NCI-H82 treated with DMSO at 0.1 percent for 48 hours (cell line): ENCODE measurements at regions not wholly inside any gene's neighbourhood (a gene's known extent, or its start where the extent isn't known, plus 50 kb on each side); places are given as distances from the start of the nearest gene placed in this dataset.
"Not testable (repeated sequence)": the region's sequence is repeated elsewhere in the genome, so short reads cannot be mapped to it uniquely, and the experiment has no call there.

Experiments used
- DNase-seq: peaks from one replicate; lab custom pipeline; 2025; ENCODE audit not compliant: unreplicated experiment; lab: John Stamatoyannopoulos, UW

- no peak for DNase-seq
These were observed 184.4 kb upstream of the CCNG1 start for GRCh38 chr5:163252950-163253349.

GRCh38 chr5:163259495-163259894 lies 177.9 kb upstream of the CCNG1 start:
- DNase-seq = no peak

GRCh38 chr5:163260471-163260870 lies 176.9 kb upstream of the CCNG1 start:
- no peak for DNase-seq

- DNase-seq = no peak
These were observed 176.4 kb upstream of the CCNG1 start for GRCh38 chr5:163260961-163261360.

- DNase-seq = no peak
These were observed 175.6 kb upstream of the CCNG1 start for GRCh38 chr5:163261647-163262269.

- DNase-seq = not testable (repeated sequence)
These were observed 171.1 kb upstream of the CCNG1 start for GRCh38 chr5:163266249-163266648.

GRCh38 chr5:163269624-163270023 lies 167.8 kb upstream of the CCNG1 start:
- DNase-seq = no peak

GRCh38 chr5:163276466-163276865 lies 160.9 kb upstream of the CCNG1 start:
- no peak for DNase-seq

GRCh38 chr5:163280897-163281296 lies 156.5 kb upstream of the CCNG1 start:
- DNase-seq = not testable (repeated sequence)

GRCh38 chr5:163281512-163281911 lies 155.9 kb upstream of the CCNG1 start:
- DNase-seq = no peak

GRCh38 chr5:163293836-163294235 lies 143.6 kb upstream of the CCNG1 start:
- no peak for DNase-seq

- DNase-seq = no peak
These were observed 133.7 kb upstream of the CCNG1 start for GRCh38 chr5:163303718-163304117.

- DNase-seq = no peak
These were observed 131.7 kb upstream of the CCNG1 start for GRCh38 chr5:163305655-163306054.

GRCh38 chr5:163306421-163306820 lies 131.0 kb upstream of the CCNG1 start:
- no peak for DNase-seq

GRCh38 chr5:163309914-163310313 lies 127.5 kb upstream of the CCNG1 start:
- no peak for DNase-seq

GRCh38 chr5:163310997-163311396 lies 126.4 kb upstream of the CCNG1 start:
- no peak for DNase-seq

- DNase-seq = no peak
These were observed 124.8 kb upstream of the CCNG1 start for GRCh38 chr5:163312598-163312997.

GRCh38 chr5:163313049-163313448 lies 124.3 kb upstream of the CCNG1 start:
- not testable (repeated sequence) for DNase-seq

- DNase-seq = not testable (repeated sequence)
These were observed 121.0 kb upstream of the CCNG1 start for GRCh38 chr5:163316374-163316773.

- no peak for DNase-seq
These were observed 118.7 kb upstream of the CCNG1 start for GRCh38 chr5:163318707-163319106.

- no peak for DNase-seq
These were observed 115.9 kb upstream of the CCNG1 start for GRCh38 chr5:163321511-163321910.

- DNase-seq = no peak
These were observed 106.4 kb upstream of the CCNG1 start for GRCh38 chr5:163330723-163331668.
